GM12874 (cell line): ENCODE measurements at regions not wholly inside any gene's neighbourhood (a gene's known extent, or its start where the extent isn't known, plus 50 kb on each side); places are given as distances from the start of the nearest gene placed in this dataset.

Experiments used
- TF ChIP-seq, protein P1 (sequence below): IDR thresholded peaks from 2 replicates; pipeline ENCODE4 v1.5.1; 2011; ENCODE audit warnings: low read depth, mild to moderate bottlenecking, control low read depth, low read length, moderate library complexity; ENCODE audit not compliant: insufficient read depth

DNA sequence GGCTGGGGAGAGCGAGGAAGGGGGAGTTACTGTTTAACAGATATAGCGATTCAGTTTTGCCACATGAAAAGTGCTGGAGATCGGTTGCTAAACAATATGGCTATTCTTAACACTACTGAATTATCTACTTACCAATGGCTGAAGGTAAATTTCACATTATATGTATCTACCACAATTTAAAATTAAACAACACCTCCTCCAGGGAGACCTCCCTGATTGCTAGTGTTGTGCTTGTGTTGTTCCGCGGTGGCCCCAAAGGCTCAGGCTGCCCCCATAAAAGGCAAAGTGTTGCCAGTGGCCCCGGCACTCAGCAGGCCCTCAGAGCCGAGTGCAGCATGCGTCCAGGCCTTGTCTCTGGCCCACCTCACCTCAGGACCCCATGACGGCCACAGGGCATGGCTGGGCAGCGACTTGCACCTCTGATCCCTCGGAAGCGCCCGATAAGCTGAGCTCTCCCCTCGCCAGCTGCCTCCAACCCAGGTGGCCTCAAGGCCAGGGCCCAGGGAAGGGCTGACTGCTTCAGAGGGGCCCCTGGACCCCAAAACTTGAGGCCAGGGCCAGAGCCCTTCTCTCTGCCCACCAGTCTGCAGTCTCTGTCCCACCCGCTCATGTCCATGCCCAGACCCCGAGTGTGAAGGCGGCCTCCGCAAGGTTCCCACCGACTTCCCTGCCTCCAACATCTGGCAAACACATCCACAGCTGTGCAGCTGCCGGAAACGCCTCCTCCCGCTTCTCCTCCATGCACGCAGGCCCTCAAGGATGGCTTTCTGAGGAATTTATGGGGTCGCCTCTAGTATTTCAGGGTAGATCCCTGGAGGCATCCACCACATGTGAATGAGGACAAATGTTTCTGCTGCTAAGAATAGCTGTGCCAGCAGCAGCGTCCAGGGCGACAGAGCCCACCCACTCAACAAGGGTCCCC, 60.0 kb downstream of the NCOR2 start:
- TF ChIP-seq, protein P1, sequence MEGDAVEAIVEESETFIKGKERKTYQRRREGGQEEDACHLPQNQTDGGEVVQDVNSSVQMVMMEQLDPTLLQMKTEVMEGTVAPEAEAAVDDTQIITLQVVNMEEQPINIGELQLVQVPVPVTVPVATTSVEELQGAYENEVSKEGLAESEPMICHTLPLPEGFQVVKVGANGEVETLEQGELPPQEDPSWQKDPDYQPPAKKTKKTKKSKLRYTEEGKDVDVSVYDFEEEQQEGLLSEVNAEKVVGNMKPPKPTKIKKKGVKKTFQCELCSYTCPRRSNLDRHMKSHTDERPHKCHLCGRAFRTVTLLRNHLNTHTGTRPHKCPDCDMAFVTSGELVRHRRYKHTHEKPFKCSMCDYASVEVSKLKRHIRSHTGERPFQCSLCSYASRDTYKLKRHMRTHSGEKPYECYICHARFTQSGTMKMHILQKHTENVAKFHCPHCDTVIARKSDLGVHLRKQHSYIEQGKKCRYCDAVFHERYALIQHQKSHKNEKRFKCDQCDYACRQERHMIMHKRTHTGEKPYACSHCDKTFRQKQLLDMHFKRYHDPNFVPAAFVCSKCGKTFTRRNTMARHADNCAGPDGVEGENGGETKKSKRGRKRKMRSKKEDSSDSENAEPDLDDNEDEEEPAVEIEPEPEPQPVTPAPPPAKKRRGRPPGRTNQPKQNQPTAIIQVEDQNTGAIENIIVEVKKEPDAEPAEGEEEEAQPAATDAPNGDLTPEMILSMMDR: no peak

DNA sequence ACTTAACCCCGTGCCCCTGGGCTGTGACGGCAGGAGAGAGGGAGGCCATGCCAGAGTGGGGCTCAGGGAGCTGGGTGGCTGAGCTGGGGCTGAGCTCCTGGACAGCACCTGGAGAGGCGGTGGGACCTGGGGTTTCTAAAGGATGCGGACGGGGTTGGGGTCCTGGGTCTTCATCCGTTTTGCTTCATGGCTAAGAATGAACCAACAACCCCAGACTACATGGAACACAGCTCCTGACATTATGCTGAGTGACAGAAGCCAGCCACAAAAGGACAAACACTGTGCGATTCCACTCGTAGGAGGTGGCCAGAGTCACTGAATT, 60.6 kb downstream of the NCOR2 start:
- TF ChIP-seq, protein P1: no peak

DNA sequence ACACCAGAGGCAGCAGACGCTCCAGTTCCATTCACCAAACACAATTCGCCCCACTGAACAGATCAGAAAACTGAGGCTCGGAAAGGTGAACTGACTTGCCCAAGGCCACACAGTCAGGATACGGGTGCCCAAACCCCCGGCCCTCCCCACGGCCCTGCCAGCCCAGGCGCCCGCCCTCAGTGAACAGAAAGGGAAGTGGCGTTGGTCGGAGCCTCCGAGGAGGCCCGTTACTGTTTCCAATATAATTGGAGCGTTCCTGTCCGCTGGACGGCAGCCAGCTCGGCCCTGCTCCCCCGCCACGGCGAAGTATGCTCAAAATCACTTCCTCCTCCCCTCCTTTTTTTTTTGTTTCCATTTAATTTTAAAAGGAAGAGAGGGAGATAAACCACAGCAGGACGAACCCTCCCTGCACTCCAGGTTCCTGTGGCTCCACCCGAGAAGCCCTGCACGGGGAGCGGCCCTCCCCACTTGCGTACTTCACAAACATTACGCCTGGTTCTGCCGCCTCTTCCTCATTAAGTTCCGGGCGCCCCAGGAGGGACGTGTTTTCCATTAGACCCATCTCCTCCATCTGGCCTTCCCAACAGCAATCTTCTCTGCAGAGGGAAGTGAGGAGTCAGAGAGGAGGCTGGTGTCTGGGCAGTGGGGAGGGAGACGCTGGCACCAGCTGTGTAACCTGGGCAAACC, 61.1 kb downstream of the NCOR2 start:
- TF ChIP-seq, protein P1: no peak

DNA sequence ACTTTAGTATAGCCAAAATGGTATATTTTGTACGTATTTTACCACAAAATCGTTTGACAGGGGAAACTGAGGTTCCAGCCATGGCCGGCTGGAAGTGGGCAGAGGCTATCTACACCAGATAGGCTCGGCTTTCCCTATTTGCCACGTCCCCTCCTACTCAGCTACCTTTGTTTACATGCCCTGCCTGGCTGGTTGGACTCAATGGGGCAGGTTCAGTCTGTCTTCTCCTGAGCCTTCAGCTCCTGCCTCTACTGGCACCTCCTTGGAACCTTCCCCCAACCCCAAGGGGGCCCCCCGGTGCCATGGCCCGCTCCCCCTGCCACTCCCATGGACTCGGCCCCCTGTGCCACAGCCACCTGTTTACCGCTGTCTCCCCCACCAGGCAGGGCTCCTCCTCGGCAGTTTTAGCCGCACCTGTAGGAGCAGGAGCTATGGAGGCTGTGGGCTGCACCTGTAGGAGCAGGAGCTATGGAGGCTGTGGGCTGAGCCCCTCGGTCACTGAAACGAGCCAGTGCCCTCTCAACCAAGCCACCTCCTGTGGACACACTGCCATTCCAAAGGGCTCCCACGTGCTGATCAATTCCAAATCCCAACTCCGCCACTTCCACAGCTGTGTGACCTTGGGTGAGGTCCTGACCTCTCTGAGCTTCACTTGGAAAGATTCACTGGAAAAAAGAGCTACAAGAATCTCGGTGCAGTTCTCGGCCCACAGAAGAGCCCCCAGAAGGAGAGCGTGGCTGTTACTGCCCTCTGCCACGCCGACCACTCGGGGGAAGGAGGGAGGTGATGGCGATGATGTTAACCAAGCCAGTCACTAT, 62.2 kb downstream of the NCOR2 start:
- TF ChIP-seq, protein P1: no peak

DNA sequence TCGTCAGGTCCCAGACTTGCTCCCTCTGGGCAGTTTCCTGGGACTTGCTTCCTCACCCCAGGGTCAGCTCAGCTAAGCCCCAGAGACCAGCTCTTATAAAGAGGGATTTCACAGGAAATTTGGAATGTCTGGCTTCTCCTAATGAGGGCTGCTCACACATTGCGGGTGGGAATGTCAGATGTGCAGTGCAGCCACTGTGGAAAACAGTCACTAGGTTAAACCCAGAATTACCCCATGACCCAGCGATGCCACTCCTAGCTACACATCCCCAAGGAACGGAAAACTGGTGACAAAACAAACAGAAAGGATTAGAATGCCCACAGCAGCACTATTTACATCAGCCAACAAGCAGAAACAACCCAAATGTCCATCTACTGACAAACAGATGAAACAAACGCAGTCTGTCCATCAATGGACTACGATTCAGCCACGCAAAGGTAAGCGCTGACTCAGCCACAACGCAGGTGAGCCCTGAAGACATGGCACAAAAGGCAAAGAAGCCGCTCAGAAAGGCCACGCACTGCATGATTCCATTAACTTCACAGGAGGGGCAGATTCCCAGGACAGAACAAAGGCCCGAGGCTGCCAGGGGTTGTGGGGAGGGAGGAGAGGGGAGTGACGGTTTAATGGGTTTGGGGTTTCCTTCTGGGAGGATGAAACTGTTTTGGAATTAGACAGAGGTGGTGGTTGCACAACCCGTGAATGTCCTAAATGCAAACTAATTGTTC, 63.0 kb downstream of the NCOR2 start:
- TF ChIP-seq, protein P1: no peak

DNA sequence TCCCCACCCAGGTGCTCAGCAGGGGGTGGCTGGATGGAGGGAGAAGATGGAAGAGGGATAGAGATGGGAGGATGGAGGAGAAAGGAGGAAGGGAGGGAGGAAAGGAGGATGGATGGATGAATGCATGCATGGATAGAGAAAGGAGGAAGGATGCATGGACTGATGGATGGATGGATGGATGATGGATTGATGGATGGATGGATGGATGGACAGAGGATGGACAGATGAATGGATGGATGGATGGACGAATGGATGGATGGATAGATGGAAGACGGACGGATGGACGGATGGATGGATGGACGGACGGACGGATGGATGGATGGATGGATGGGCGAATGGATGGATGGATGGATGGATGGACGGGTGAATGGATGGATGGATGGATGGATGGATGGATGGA, 64.1 kb downstream of the NCOR2 start:
- TF ChIP-seq, protein P1: no peak
